A549 (cell line): ENCODE measurements at regions not wholly inside any gene's neighbourhood (a gene's known extent, or its start where the extent isn't known, plus 50 kb on each side); places are given as distances from the start of the nearest gene placed in this dataset.

Experiments used
- BCL3 ChIP-seq: fragments of >200 bp; sonication (Bioruptor Twin); formaldehyde crosslinking; IDR thresholded peaks from 3 replicates; pipeline ENCODE4 v1.6.1; 2016
- CHD4 ChIP-seq: fragments of 200-600 bp; sonication (generic); IDR thresholded peaks from 2 replicates; pipeline ENCODE4 v1.6.1; 2016; ENCODE audit warnings: antibody characterized with exemption, mild to moderate bottlenecking, borderline replicate concordance
- CTCF ChIP-seq: fragments of >200 bp; sonication (Bioruptor Twin); formaldehyde crosslinking; IDR thresholded peaks from 3 replicates; pipeline ENCODE4 v1.5.1; 2016
- EHMT2 ChIP-seq: fragments of 200-600 bp; sonication (generic); IDR thresholded peaks from 2 replicates; pipeline ENCODE4 v1.6.1; 2016; ENCODE audit warnings: antibody characterized with exemption, low read depth, mild to moderate bottlenecking, moderate library complexity
- EP300 ChIP-seq, 2 experiments: fragments of >200 bp; sonication (Bioruptor Twin); formaldehyde crosslinking; IDR thresholded peaks; 2 replicates in 1 of 2; 3 replicates in 1 of 2; pipeline ENCODE4 v1.6.1; 2016 to 2017
- GATA3 ChIP-seq: IDR thresholded peaks from 2 replicates; pipeline ENCODE4 v1.6.1; 2012; ENCODE audit warnings: borderline replicate concordance
- HDAC2 ChIP-seq: fragments of 200-600 bp; sonication (generic); IDR thresholded peaks from 2 replicates; pipeline ENCODE4 v1.6.1; 2016
- MYC ChIP-seq: IDR thresholded peaks from 2 replicates; pipeline ENCODE4 v1.6.1; 2012; ENCODE audit warnings: mild to moderate bottlenecking, inconsistent platforms, low read length, improper control_type of control experiment, borderline replicate concordance
- POLR2A ChIP-seq: IDR thresholded peaks from 2 replicates; pipeline ENCODE4 v1.6.1; 2012; ENCODE audit warnings: mild to moderate bottlenecking, low read length
- SMC3 ChIP-seq: fragments of >200 bp; sonication (Bioruptor Twin); formaldehyde crosslinking; IDR thresholded peaks from 3 replicates; pipeline ENCODE4 v1.6.1; 2018; ENCODE audit warnings: inconsistent platforms
- TP53 ChIP-seq: fragments of 250-450 bp; sonication (Bioruptor Pico); IDR thresholded peaks from 2 replicates; pipeline ENCODE4 v1.5.0; 2021; ENCODE audit warnings: mild to moderate bottlenecking, moderate library complexity
- USF2 ChIP-seq: fragments of 450-650 bp; IDR thresholded peaks from 2 replicates; pipeline ENCODE4 v1.6.1; 2014; ENCODE audit warnings: antibody characterized with exemption
- TF ChIP-seq, protein P1 (sequence below): IDR thresholded peaks from 2 replicates; pipeline ENCODE4 v1.6.1; 2012
- TF ChIP-seq, protein P2 (sequence below): fragments of 200-600 bp; sonication (generic); IDR thresholded peaks from 2 replicates; pipeline ENCODE4 v1.6.1; 2016; ENCODE audit warnings: antibody characterized with exemption, mild to moderate bottlenecking, moderate library complexity

DNA sequence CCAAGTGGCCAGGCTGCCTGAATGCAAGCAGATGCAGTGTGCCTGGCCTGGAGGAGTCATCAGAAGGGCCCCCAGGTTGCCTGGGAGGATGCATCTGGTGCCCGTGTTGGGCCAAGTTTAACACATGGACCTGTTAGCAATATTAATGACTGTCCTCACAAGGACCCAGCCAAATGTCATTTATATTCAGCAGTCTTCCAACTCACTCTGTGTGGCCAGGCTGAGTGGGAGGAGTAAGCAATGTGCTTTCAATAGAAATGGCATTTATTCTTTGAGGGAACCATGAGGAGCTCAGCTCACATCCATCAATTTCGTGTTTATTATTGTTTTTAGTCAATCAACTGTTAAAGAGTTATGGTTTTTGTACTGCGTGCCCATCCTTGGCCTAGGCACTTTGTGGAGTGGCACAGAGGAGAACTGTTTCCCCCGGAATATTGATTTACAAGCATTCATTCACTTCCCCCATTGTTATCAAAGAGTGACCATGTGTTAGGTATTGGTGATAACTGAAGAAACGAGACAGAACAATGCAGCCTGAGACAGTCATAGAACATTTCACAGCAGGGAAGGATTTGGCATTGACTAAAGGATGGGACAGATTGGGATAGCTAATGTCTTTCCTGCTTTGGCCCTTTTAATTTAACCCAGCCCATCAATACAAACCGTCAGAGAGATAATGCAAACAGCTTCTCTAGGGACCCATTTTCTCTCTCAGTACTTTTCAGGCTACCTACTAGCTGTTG is 725.2 kb downstream of the TSN start:
- no peak for TF ChIP-seq CTCF
- no peak for TF ChIP-seq EP300 (IDR thresholded peaks at IDR 0.05)
- no peak for TF ChIP-seq TP53
- TF ChIP-seq, protein P1, sequence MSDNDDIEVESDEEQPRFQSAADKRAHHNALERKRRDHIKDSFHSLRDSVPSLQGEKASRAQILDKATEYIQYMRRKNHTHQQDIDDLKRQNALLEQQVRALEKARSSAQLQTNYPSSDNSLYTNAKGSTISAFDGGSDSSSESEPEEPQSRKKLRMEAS = no peak
- no peak for TF ChIP-seq HDAC2
- no peak for TF ChIP-seq USF2
- TF ChIP-seq, protein P2, sequence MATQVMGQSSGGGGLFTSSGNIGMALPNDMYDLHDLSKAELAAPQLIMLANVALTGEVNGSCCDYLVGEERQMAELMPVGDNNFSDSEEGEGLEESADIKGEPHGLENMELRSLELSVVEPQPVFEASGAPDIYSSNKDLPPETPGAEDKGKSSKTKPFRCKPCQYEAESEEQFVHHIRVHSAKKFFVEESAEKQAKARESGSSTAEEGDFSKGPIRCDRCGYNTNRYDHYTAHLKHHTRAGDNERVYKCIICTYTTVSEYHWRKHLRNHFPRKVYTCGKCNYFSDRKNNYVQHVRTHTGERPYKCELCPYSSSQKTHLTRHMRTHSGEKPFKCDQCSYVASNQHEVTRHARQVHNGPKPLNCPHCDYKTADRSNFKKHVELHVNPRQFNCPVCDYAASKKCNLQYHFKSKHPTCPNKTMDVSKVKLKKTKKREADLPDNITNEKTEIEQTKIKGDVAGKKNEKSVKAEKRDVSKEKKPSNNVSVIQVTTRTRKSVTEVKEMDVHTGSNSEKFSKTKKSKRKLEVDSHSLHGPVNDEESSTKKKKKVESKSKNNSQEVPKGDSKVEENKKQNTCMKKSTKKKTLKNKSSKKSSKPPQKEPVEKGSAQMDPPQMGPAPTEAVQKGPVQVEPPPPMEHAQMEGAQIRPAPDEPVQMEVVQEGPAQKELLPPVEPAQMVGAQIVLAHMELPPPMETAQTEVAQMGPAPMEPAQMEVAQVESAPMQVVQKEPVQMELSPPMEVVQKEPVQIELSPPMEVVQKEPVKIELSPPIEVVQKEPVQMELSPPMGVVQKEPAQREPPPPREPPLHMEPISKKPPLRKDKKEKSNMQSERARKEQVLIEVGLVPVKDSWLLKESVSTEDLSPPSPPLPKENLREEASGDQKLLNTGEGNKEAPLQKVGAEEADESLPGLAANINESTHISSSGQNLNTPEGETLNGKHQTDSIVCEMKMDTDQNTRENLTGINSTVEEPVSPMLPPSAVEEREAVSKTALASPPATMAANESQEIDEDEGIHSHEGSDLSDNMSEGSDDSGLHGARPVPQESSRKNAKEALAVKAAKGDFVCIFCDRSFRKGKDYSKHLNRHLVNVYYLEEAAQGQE = no peak
- no peak for TF ChIP-seq POLR2A
- no peak for TF ChIP-seq EHMT2
- no peak for TF ChIP-seq MYC
- no peak for TF ChIP-seq CHD4
- no peak for TF ChIP-seq SMC3
- no peak for TF ChIP-seq BCL3
- TF ChIP-seq GATA3 = no peak
